K562 (cell line): ENCODE measurements at regions not wholly inside any gene's neighbourhood (a gene's known extent, or its start where the extent isn't known, plus 50 kb on each side); places are given as distances from the start of the nearest gene placed in this dataset.

ENCODE experiments used
- ATAC-seq: fragments of 200-7000 bp; cut with Tn5 transposase; 3 replicates; pipeline ENCODE4 v1.9.1; 2020; ENCODE audit warnings: moderate library complexity
- BruUV-seq: library from RNA; stranded (reverse); fragments of 400-500 nt; replicated peaks from 2 replicates; lab custom pipeline; 2021; lab: Mats Ljungman, UMichigan
- CTCF ChIA-PET: fragments of 300-600 bp; formaldehyde crosslinking; extraction: SDS; loops from one replicate; lab custom pipeline; 2021; ENCODE audit warnings: low intra/inter-chr PET ratio; lab: Yijun Ruan, JAX
- POLR2A ChIA-PET: fragments of 300-600, 350-650 bp; sonication (Branson Sonifier 250); formaldehyde crosslinking; extraction: SDS; loops from one replicate; lab custom pipeline; 2021; ENCODE audit warnings: antibody characterized with exemption, inconsistent platforms; lab: Yijun Ruan, JAX
- DNase-seq, 4 experiments: peaks; one replicate each; pipeline versions ENCODE4 v3.0.0 to v3.0.0-alpha.2; 2011 to 2018; ENCODE audit warnings: low spot score in 3 of 4, mixed read lengths in 3 of 4; ENCODE audit errors: extremely low read depth in 1 of 4
- FAIRE-seq: peaks from 2 replicates; lab custom pipeline; 2011; peaks lifted over from hg19 to GRCh38; lab: Jason Lieb, UNC
- H2AFZ ChIP-seq: 2 replicates; pipeline ENCODE4 v1.6.0; 2011; ENCODE audit warnings: low read depth, low read length, control low read depth, inconsistent platforms
- H3K27ac ChIP-seq: fragments of 200-600 bp; 3 replicates; pipeline ENCODE4 v1.8.0; 2011; ENCODE audit warnings: low read depth, mild to moderate bottlenecking, control low read depth, inconsistent platforms, low read length, moderate library complexity, mixed read lengths; ENCODE audit errors: extremely low read depth
- H3K27me3 ChIP-seq, 2 experiments: fragments of 300-600 bp in 1 of 2; 2 replicates in 1 of 2; 3 replicates in 1 of 2; pipeline versions ENCODE4 v1.6.0 to v1.8.0; 2011; ENCODE audit warnings: inconsistent platforms in 2 of 2, low read length in 2 of 2, mild to moderate bottlenecking in 1 of 2, mixed read lengths in 1 of 2, moderate library complexity in 1 of 2; ENCODE audit not compliant: control insufficient read depth in 2 of 2, insufficient read depth in 2 of 2
- H3K36me3 ChIP-seq: fragments of 300-600 bp; 3 replicates; pipeline ENCODE4 v1.8.0; 2011; ENCODE audit warnings: mild to moderate bottlenecking, low read length, inconsistent platforms; ENCODE audit not compliant: control insufficient read depth, insufficient read depth
- H3K4me1 ChIP-seq, 2 experiments: fragments of 200-600 bp in 1 of 2; replicated peaks in 1 of 2; 2 replicates in 1 of 2; 3 replicates in 1 of 2; pipeline versions ENCODE4 v1.5.1 to v1.8.0; 2011; ENCODE audit warnings: inconsistent platforms in 2 of 2, low read length in 2 of 2, mild to moderate bottlenecking in 1 of 2, mixed read lengths in 1 of 2, moderate library complexity in 1 of 2; ENCODE audit not compliant: control insufficient read depth in 2 of 2, insufficient read depth in 2 of 2
- H3K4me2 ChIP-seq: 2 replicates; pipeline ENCODE4 v1.6.1; 2011; ENCODE audit warnings: low read length, control low read depth, inconsistent platforms, mixed read lengths; ENCODE audit not compliant: insufficient read depth
- H3K4me3 ChIP-seq: fragments of 200-600 bp; sonication (generic), shearing (Covaris generic); 2 replicates; pipeline ENCODE4 v1.5.1; 2016; ENCODE audit warnings: control low read depth, inconsistent platforms
- H3K79me2 ChIP-seq: fragments of 200-600 bp; 3 replicates; pipeline ENCODE4 v1.8.0; 2011; ENCODE audit warnings: low read length, inconsistent platforms; ENCODE audit not compliant: control insufficient read depth, insufficient read depth
- H3K9ac ChIP-seq, 2 experiments: 2 replicates each; pipeline versions ENCODE4 v1.6.0 to v1.6.1; 2011; ENCODE audit warnings: low read depth in 2 of 2, low read length in 2 of 2, control low read depth in 1 of 2, inconsistent platforms in 1 of 2, mild to moderate bottlenecking in 1 of 2, mixed read lengths in 1 of 2; ENCODE audit not compliant: insufficient read depth in 1 of 2
- H3K9me1 ChIP-seq: one replicate; pipeline ENCODE4 v1.6.0; 2011; ENCODE audit warnings: inconsistent platforms, mild to moderate bottlenecking, low read length, moderate library complexity; ENCODE audit not compliant: control insufficient read depth, insufficient read depth
- H3K9me3 ChIP-seq: replicated peaks from 2 replicates; pipeline ENCODE4 v1.5.1; 2011; ENCODE audit warnings: low read depth, low read length, inconsistent platforms; ENCODE audit not compliant: control insufficient read depth, insufficient read depth
- H4K20me1 ChIP-seq: replicated peaks from 2 replicates; pipeline ENCODE4 v1.6.1; 2011; ENCODE audit warnings: low read length, inconsistent platforms, mixed read lengths; ENCODE audit not compliant: control insufficient read depth, insufficient read depth
- CUX1 ChIP-seq: fragments of 200-800 bp; sonication (Bioruptor generic); IDR thresholded peaks from 2 replicates; pipeline ENCODE4 v1.6.1; 2016; ENCODE audit warnings: missing genetic modification characterization, missing compliant biosample characterization
- EP300 ChIP-seq: IDR thresholded peaks from 2 replicates; pipeline ENCODE4 v1.6.1; 2012; ENCODE audit warnings: low read length, improper control_type of control experiment
- LCOR ChIP-seq: sonication (generic); formaldehyde crosslinking; IDR thresholded peaks from 2 replicates; pipeline ENCODE4 v1.8.0; 2022; ENCODE audit warnings: mild to moderate bottlenecking, missing genetic modification reagents
- MAFG ChIP-seq: fragments of 450-650 bp; conservative IDR thresholded peaks from 2 replicates; pipeline ENCODE4 v1.6.1; 2016; ENCODE audit warnings: missing genetic modification characterization, missing compliant biosample characterization
- NFXL1 ChIP-seq: fragments of 450-650 bp; formaldehyde crosslinking; IDR thresholded peaks from 2 replicates; pipeline ENCODE4 v1.4.0; 2021; ENCODE audit warnings: mild to moderate bottlenecking
- POLR2B ChIP-seq: fragments of 450-650 bp; IDR thresholded peaks from 2 replicates; pipeline ENCODE4 v1.6.1; 2018; ENCODE audit warnings: low read depth; ENCODE audit not compliant: partially characterized antibody
- PTBP1 ChIP-seq: fragments of 200-400 bp; formaldehyde crosslinking; IDR thresholded peaks from 2 replicates; pipeline ENCODE4 v1.6.1; 2017; ENCODE audit warnings: low read depth, low read length
- RNF219 ChIP-seq: fragments of 250-450 bp; sonication (Bioruptor Pico); IDR thresholded peaks from 2 replicates; pipeline ENCODE4 v1.5.0; 2022; ENCODE audit warnings: mild to moderate bottlenecking
- SLC30A9 ChIP-seq: fragments of 250-450 bp; sonication (Bioruptor Pico); IDR thresholded peaks from 2 replicates; pipeline ENCODE4 v1.8.0; 2022; ENCODE audit warnings: mild to moderate bottlenecking, moderate library complexity
- SMAD2 ChIP-seq: fragments of 150-350 bp; IDR thresholded peaks from 2 replicates; pipeline ENCODE4 v1.6.1; 2014; ENCODE audit warnings: low read depth, mild to moderate bottlenecking, low read length
- TBP ChIP-seq: optimal IDR thresholded peaks from 2 replicates; pipeline ENCODE3; 2011; ENCODE audit warnings: low read depth, low read length, improper control_type of control experiment
- TCF7L2 ChIP-seq: fragments of 150-350 bp; IDR thresholded peaks from 2 replicates; pipeline ENCODE4 v1.6.1; 2016; ENCODE audit warnings: low read depth, mild to moderate bottlenecking, low read length, moderate library complexity
- TEAD1 ChIP-seq, 2 experiments: fragments of 450-650 bp in 1 of 2; sonication (generic) in 1 of 2; formaldehyde crosslinking; IDR thresholded peaks; 2 replicates each; pipeline versions ENCODE4 v1.4.0 to v1.8.0; 2020 to 2022; ENCODE audit warnings: mild to moderate bottlenecking in 2 of 2, missing genetic modification reagents in 1 of 2
- ZFP30 ChIP-seq: fragments of 250-450 bp; sonication (Bioruptor Pico); IDR thresholded peaks from 2 replicates; pipeline ENCODE4 v1.8.0; 2022; ENCODE audit warnings: moderate library complexity, mild to moderate bottlenecking, inconsistent platforms, borderline replicate concordance
- ZNF354B ChIP-seq: fragments of 250-450 bp; sonication (Bioruptor Pico); IDR thresholded peaks from 2 replicates; pipeline ENCODE4 v1.4.0; 2020
- ZNF77 ChIP-seq: fragments of 250-450 bp; sonication (Bioruptor Pico); IDR thresholded peaks from 2 replicates; pipeline ENCODE4 v1.5.0; 2020
- ZNF79 ChIP-seq: fragments of 250-450 bp; sonication (Bioruptor Pico); IDR thresholded peaks from 2 replicates; pipeline ENCODE4 v1.4.0; 2020; ENCODE audit warnings: low read depth, mild to moderate bottlenecking, moderate library complexity
- WGBS: fragments of 100-300 bp; shearing (Covaris generic); methylation state at CpG from one replicate; pipeline ENCODE4 v1.1.6; 2016; ENCODE audit warnings: low coverage, mixed read lengths; ENCODE audit not compliant: insufficient coverage; ENCODE audit errors: missing lambda C conversion rate; 5-methylcytosine and 5-hydroxymethylcytosine counted together
- in situ Hi-C: fragments of 300-500 bp; cut with MboI; formaldehyde crosslinking; loops from 4 replicates; pipeline ENCODE4 v1.15.0; 2018; ENCODE audit warnings: inconsistent platforms, mixed read lengths
- intact Hi-C: fragments of 100-400 bp; cut with micrococcal nuclease; formaldehyde crosslinking; loops from 2 replicates; pipeline ENCODE4 v1.14.2; 2022

DNA sequence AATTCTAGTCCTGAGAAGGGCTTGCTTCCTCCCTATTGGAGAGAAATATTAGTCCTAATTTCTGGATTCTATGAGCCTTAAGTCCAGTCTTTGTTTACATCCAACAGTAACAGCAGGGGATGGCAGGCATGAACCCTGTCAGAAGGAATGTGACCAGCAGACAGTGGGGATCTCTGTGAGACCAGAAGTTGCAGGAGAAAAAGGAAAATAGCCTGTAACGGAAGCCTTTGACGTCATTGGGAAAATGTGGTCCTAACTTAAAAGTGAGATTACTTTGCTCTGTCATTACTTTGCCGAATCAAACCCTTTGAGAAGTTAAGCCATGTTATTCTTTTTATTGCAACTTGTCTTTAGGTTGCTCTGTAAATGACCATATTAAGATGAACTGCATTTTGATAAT lies 218.2 kb upstream of the PRICKLE1 start (continued):
- no peak for TF ChIP-seq CUX1 (CRISPR knock-in tag)
- no peak for TF ChIP-seq MAFG (tag)
- no peak for TF ChIP-seq LCOR (CRISPR knock-in tag)
- no peak for TF ChIP-seq TCF7L2

DNA sequence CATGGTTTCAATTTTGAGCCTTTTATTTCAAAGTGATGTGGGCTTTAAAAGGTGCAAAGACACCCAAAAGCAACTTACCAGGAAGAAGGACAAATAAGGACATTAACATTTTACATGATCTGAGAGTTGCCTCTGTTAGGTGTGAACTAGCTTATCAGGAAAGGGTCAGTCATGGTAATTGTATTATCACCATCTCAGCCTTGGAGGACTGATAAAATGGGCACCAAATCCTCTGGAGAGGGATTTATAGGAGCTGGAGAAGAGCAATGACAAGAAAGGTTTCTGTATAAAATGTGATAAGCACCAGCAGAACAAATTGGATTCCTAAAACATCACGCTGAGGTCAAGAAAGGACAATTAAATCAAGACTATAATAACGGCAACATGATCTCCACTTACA lies 217.7 kb upstream of the PRICKLE1 start:
- no peak overlapping the region for H3K9ac ChIP-seq
- no peaks in the 10 kb centered on the region for H3K27me3 ChIP-seq
- H4K20me1 ChIP-seq = no peaks in the 10 kb centered on the region
- no peaks in the 10 kb centered on the region for H3K9me1 ChIP-seq
- 3% methylated on average over 2 of the region's 2 CpGs for WGBS
- DNase-seq (no peak), ATAC-seq (no peak), FAIRE-seq (no peak)
- CTCF ChIA-PET = no interaction called here
- H3K9me3 ChIP-seq = no peaks in the 10 kb centered on the region
- POLR2A ChIA-PET = no interaction called here
- H3K36me3 ChIP-seq = no peaks in the 10 kb centered on the region
- TF ChIP-seq ZNF77 (CRISPR knock-in tag) (no peak), TEAD1 (CRISPR knock-in tag; IDR thresholded peaks at IDR 0.05) (no peak), SMAD2 (no peak), TBP (no peak), RNF219 (no peak), ZNF79 (CRISPR knock-in tag) (no peak), EP300 (no peak), ZNF354B (CRISPR knock-in tag) (no peak), SLC30A9 (CRISPR knock-in tag) (no peak), NFXL1 (CRISPR knock-in tag) (no peak), POLR2B (no peak), ZFP30 (no peak), LCOR (CRISPR knock-in tag) (no peak), PTBP1 (no peak)
- H2AFZ ChIP-seq = no peak overlapping the region
- H3K4me2 ChIP-seq = no peak overlapping the region
- intact Hi-C loops (no loop called here), in situ Hi-C loops (no loop called here)
- H3K4me3 ChIP-seq = no peak overlapping the region
- no peak overlapping the region for H3K27ac ChIP-seq
- no peaks in the 10 kb centered on the region for H3K4me1 ChIP-seq
- BruUV-seq = no TSS peak
- H3K79me2 ChIP-seq = no peaks in the 10 kb centered on the region
